GM12892 (cell line): ENCODE measurements at regions not wholly inside any gene's neighbourhood (a gene's known extent, or its start where the extent isn't known, plus 50 kb on each side); places are given as distances from the start of the nearest gene placed in this dataset.

Source experiments
- DNase-seq: peaks from one replicate; pipeline ENCODE4 v3.0.0; 2011; ENCODE audit not compliant: insufficient read length
- FAIRE-seq: peaks from 2 replicates; lab custom pipeline; 2011; peaks lifted over from hg19 to GRCh38; lab: Jason Lieb, UNC
- POLR2A ChIP-seq: IDR thresholded peaks from 2 replicates; pipeline ENCODE4 v1.6.1; 2011; ENCODE audit warnings: low read depth, low read length, control low read depth
- POLR2AphosphoS5 ChIP-seq: IDR thresholded peaks from 2 replicates; pipeline ENCODE4 v1.6.1; 2011; ENCODE audit warnings: low read depth, low read length, control low read depth
- TAF1 ChIP-seq: IDR thresholded peaks from 2 replicates; pipeline ENCODE4 v1.6.1; 2011; ENCODE audit warnings: low read depth, mild to moderate bottlenecking, control low read depth, low read length, borderline replicate concordance

- DNase-seq (no peak), FAIRE-seq (no peak)
- no peak for TF ChIP-seq TAF1
- no peak for TF ChIP-seq POLR2A
- TF ChIP-seq POLR2AphosphoS5, result no peak
Measured at GRCh38 chr15:38928431-38928830, 363.8 kb upstream of the RASGRP1 start.

GRCh38 chr15:38930851-38931572 lies 366.4 kb upstream of the RASGRP1 start:
- TF ChIP-seq TAF1, result no peak
- no peak for TF ChIP-seq POLR2AphosphoS5
- TF ChIP-seq POLR2A, result no peak
- DNase-seq, result no peak
- FAIRE-seq, result no peak

GRCh38 chr15:38941399-38941953 lies 376.9 kb upstream of the RASGRP1 start:
- FAIRE-seq, result no peak
- no peak for DNase-seq
- TF ChIP-seq POLR2A, result no peak
- no peak for TF ChIP-seq POLR2AphosphoS5
- TF ChIP-seq TAF1, result no peak

- DNase-seq (no peak), FAIRE-seq (no peak)
- no peak for TF ChIP-seq POLR2AphosphoS5
- TF ChIP-seq POLR2A, result no peak
- TF ChIP-seq TAF1, result no peak
Measured at GRCh38 chr15:38944536-38944935, 379.9 kb upstream of the RASGRP1 start.

GRCh38 chr15:38945551-38946298 lies 381.1 kb upstream of the RASGRP1 start:
- DNase-seq, result no peak
- TF ChIP-seq POLR2A (no peak), TAF1 (no peak), POLR2AphosphoS5 (no peak)
- FAIRE-seq, result no peak

- TF ChIP-seq POLR2AphosphoS5 (no peak), TAF1 (no peak), POLR2A (no peak)
- DNase-seq (no peak), FAIRE-seq (no peak)
Measured at GRCh38 chr15:38954090-38954489, 389.5 kb upstream of the RASGRP1 start.

- no peak for TF ChIP-seq POLR2A
- TF ChIP-seq POLR2AphosphoS5, result no peak
- no peak for TF ChIP-seq TAF1
- FAIRE-seq (no peak), DNase-seq (no peak)
Measured at GRCh38 chr15:38961456-38961855, 396.8 kb upstream of the RASGRP1 start.

GRCh38 chr15:38961931-38962330 lies 397.3 kb upstream of the RASGRP1 start:
- DNase-seq (no peak), FAIRE-seq (no peak)
- TF ChIP-seq POLR2A (no peak), TAF1 (no peak), POLR2AphosphoS5 (no peak)

- FAIRE-seq (no peak), DNase-seq (no peak)
- TF ChIP-seq POLR2A, result no peak
- no peak for TF ChIP-seq TAF1
- TF ChIP-seq POLR2AphosphoS5, result no peak
Measured at GRCh38 chr15:38972831-38973230, 408.2 kb upstream of the RASGRP1 start.

GRCh38 chr15:38975282-38975990 lies 410.8 kb upstream of the RASGRP1 start:
- FAIRE-seq, result no peak

GRCh38 chr15:38991126-38991525 lies 426.5 kb upstream of the RASGRP1 start:
- FAIRE-seq (no peak), DNase-seq (no peak)
- no peak for TF ChIP-seq TAF1
- TF ChIP-seq POLR2AphosphoS5, result no peak
- TF ChIP-seq POLR2A, result no peak

More at GRCh38 chr15:38975282-38975990, 410.8 kb upstream of the RASGRP1 start:
- DNase-seq, result no peak
- TF ChIP-seq TAF1 (no peak), POLR2A (no peak), POLR2AphosphoS5 (no peak)
